ENCODE measurements at regions not wholly inside any gene's neighbourhood (a gene's known extent, or its start where the extent isn't known, plus 50 kb on each side); places are given as distances from the start of the nearest gene placed in this dataset.

DNA sequence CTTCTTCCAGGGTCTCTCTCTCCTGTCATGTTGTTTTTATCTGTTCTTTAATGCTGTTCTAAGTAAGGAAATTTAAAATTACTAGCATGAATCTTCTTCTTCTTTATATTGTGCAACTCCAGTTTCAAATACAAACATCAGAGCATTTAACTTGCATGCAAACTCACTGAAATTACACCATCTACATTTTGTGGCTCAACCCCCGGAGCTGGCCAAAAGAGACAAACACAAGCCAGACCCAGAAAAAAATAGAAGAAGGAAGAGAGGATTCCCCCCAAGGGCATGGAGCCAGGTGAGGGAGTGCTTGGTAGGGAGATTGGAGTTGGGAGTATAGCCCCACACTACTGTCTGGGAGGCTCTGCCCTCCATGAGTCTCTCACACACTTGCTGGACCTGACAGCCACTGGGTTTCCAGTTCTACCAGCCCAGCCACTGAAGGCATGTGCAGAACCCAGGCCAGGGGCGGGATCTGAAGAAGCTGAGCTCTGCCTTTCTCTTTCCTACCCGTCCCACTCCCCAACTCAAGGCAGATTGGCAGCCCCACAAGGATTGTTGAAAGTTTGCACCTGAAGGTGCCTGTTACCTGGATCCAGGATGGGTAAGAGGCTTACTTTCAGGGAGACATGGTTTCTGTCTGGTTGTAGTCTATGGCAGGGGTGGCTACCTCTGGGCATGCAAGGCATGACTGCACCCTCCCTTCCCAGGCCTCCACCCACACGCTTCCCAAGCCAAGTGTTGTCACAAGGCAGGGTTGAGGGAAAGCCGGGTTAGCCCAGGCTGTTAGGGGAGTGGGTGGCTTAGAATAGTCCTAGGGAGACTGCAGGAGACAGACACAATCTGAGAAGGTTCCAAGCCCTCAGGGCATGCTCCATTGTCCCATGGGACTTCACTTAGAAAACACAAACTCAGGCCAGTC is 297.2 kb downstream of the TGFB2 start:
- DNase-seq, result no peak

DNA sequence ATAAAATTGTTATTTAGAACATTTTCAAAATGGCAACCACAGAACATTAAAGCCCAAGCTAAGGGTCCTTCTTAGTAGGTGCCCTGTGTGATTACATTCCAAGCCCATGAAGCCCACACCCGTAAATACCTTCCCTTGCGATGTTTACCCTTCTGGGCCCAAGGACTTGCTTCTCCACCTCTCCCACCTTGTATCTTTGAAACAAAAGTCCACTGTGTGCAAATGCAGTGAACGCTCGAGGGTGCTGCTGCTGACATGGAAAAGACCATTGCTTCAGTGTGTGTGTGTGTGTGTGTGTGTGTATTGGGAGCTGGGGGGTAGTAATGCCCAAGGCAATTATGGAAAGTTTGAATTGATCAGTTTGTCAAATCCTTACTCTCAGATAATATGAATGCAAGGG is 298.1 kb downstream of the TGFB2 start:
- DNase-seq, result no peak

DNA sequence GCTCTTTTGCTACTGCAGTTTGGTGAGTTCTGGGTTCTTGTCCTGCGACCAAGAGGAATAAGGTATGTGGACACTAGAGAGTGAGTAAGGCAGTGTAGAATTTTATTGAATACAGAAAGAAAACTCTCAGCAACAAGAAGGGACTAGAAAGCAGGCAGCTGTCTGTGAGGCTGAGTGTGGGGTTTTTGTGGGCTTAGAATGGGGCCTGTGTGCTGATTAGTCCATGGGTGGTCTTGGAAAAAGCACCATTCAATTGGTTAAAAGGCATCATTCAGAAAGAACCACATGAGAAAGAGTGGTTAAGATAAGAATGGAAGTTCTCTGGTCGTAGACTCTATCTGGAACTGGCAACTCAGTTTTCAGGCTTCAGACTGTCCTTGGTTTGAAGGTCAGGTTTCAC is 298.8 kb downstream of the TGFB2 start:
- no peak for DNase-seq

DNA sequence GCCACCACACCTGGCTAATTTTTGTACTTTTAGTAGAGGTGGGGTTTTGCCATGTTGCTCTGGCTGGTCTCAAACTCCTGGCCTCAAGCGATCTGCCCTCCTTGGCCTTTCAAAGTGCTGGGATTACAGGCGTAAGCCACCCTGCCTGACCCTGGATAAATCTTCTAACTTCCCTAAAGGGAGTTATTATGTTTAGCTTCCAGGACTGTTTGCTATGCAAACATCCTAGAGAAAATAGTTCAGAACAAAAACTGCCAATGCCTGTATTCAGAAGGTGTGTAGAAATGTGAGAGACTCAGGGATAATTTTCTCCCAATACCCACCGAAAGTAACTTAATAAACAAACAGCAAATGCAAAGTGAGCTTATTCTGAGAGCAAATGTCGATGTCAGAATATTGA is 301.2 kb downstream of the TGFB2 start:
- no peak for DNase-seq

DNA sequence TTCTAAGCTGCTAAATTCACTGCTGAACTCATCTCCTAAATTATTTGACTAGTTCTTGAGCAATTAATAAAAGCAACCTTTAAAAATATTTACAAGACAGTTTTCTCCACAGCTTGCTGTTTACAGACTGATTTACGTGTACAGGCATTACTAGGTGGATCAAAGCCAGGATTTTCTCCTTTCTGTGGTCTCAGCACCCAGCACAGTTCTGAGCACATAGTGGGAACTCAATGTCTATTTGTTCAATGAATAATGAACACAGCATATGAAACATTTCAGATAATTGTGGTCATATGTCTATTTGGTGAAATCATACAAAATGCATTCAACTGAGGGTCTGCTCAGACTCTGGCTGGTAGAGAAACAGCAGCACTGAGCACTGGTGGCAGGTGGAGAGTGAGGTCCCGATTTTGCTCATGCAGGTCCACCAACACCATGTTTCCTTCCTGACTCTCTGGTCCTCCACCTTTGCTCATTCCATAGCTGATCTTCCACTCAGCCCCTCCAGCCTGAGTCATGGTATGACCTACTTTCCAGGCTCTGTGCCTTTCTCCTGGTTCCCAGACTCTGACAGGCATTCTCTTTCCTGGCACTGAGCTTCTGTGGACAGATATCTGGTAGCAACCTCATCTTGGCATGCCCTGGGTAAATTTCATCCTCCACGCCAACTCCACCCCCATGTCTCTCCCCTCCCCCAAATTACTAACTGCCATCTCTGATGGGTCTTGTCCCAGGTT is 311.3 kb downstream of the TGFB2 start:
- no peak for DNase-seq

DNA sequence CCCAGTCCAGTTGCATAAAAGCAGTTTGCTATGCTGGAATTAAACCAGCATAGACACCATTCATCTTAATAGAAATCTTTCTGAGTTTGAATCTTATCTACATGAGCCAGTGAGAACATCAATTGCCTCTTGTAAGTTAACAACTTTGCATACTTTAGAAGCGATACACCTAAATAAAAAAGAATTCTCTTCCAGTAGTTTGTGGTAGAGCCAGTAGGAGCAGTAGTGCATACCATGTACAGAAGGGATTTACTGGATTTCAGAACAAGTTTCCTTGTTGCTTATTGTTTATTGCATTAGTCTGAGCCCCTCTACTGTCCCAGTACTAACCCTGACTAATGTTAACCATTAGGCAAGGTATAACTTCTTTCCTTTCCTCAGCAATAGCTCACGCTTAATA is 313.1 kb downstream of the TGFB2 start:
- DNase-seq, result no peak

DNA sequence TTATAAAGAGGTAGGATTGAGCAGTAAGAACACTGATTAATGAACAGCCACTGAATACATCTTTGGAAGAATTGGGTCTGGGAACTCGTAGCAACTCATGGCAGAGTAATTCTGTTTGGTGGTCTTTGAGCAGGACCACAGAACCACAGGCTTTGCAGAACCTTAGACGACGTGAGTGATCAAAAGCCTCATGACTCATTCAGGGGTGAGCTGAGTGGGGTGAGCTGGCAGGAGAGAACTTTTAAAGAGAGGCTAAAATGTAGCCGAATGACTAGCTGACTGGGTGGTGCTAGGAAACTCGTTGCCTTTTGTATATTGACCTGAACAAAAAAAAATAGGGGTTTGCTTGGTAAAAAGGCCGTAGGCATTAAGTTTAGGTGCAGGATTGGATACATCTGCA is 313.8 kb downstream of the TGFB2 start:
- no peak for DNase-seq

DNA sequence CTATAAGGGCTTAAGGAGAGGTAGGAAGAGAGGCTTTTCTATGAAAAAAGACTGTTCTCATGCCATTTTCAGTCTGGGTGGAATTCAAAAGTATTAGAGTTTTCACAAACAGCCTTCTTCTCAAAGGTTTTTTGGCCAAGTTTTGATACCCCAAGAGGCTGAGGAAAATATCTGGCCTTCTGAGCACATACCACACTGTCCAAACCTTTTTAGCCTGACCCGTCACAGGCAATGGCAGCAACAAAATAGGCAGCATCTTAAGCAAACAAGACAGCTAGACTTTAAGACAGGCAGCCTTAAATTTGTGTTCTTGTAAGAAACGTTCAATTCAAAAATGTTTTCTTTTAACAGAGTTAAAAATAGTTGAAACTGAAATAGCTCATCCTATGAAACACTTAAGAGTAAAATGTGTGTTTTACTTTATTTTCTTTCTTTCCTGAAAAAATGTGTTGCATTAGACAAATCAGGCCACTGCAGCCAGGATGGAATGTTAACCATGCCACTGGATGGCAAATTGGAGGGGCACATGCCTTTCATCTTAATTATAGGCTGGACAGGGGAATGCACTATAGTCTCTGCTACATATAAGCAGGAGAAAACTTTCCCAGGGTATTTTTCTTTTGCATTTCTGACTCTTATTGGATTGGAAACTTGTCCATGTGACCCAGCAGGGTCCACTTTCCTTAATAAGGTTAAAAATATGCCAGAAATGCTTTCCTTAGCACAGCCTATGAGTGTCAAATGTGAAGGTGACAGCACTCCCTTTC is 315.0 kb downstream of the TGFB2 start:
- DNase-seq, result no peak

DNA sequence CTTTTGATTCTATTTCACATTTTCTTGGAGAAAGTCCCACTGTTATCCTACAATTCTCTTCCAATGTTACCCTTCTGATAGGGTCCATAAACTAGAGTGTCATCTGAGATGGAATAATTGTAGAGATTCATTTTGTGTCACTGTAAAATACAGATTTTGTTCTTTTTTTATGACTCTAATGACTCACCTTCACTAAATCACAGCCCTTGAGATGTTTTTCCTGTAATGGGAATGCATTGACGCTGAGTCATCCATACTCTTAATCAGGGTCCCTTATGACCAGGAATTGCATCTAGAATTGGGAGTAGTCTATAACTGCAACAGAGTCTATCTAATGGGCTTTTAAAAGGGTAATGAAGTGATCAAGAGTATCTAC is 315.5 kb downstream of the TGFB2 start:
- no peak for DNase-seq

DNA sequence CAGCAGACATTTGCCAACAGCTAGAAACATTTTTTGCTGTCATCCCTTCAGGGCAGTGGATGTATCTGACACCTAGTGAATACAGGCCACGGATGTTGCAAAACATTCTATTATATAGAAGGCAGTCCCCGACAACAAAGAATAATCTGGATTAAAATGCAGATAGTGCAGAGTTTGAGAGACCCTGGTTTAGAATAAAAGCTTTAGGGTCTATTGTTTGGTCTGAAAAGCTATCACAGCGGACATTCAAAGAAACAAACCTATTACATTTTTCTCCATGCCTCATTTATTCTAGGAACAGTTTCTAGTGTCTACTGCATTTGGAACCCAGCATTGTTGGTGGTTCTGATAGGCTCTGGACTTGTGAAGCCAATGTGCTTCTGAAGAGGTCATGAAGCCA is 316.3 kb downstream of the TGFB2 start:
- DNase-seq, result no peak

DNA sequence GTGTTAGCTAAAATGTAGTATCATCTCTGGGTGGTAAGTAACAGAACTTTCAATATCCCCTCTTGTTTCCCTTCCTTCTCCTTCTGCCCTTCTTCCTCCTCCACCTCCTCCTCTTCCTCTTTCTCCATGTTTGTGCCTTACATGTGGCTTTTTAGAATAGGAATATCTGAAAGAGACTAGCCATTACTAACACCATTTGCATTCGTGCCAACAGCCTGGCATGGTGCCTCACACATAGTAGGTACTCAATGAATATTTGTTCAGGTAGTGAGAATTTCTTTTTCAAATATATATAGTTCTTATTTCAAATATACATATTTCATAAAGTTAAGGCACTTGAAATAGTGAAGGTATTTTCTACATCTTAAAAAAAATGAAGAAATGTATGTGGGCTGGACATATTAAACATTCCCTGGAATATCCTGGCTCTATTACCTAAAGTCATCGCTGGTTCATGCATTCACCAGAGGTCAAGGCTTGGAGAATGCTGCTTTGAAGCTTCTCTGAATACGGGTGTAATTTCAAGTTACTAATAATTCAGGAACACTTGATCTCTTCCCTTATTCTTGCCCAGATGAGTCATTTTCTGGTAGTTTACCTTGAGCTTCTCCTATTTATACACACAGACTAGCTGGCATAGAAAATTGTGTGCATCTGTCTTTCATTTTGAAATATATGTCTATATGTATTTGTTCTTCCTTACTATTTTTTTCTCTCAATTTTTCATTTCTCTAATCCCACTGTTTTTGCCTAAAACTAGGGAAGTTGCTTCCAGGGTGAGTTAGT is 319.4 kb downstream of the TGFB2 start:
- peak; percentile 55 for DNase-seq

DNA sequence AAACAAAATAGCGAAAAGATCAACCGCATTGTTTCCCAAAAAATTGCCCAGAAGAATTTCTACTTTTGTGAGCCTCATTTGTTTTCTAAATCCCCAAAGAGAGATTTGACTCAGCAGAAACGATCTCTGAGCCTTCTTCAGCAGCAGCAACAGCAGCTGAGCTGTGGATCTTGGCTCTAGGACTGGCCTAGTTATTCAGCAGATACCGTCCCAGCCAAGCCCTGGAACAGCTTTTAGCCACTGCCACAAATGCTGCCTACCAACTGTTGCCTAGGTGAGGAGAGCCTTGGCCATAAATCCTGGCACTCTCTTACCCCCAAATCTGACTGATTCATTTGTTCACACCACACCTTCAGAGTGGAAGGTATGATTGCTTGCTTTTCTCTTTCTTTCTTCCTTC is 320.1 kb downstream of the TGFB2 start:
- peak; percentile 89 for DNase-seq

DNA sequence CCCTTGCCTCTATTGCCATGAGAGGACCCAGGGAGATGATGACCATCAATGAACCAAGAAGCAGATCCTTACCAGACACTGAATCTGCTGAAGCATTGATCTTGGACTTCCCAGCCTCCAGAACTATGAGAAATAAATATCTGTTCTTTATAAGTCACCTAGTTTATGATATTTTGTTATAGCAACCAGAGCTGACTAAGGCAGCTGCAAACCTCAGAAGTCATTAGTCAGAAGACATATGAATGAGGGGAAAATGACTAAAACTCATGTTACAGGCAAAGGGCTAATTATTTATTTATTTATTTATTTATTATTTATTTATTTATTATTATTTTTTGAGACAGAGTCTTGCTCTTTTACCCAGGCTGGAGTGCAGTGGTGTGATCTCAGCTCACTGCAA is 321.1 kb downstream of the TGFB2 start:
- DNase-seq, result no peak

DNA sequence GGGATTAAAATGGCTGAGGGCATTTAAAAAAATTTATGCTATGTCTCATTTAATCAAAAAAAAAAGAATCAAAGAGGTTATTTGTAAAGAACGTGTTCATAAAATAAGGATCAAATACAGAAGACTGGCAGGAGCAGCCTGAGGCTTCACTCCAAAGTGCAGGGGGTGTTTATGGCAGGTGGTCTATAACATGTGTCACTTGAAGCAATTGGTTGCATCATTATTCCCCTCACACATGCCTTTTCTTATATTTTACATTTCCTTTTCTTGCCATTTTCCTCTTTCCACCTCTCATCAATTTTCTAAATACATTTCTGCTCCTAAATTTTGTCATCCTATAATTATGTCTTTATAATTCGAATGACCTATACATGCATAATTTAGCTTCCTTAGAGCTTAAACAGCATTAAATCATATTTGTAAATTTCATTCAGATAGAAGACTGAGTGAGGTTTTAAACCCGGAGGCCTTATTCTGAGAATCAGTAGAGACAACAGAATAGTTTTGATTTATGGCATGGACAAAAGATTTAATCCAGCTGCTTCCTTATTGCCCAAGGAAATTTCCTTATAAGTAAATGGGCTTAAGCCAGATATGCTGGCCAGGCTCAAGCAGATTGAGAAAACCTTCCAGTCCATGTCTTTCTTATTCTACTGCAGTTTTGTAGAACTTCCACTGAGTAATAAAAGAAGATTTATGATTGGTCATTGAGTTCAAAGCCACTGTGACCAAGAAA is 322.8 kb downstream of the TGFB2 start:
- DNase-seq, result peak; percentile 46

DNA sequence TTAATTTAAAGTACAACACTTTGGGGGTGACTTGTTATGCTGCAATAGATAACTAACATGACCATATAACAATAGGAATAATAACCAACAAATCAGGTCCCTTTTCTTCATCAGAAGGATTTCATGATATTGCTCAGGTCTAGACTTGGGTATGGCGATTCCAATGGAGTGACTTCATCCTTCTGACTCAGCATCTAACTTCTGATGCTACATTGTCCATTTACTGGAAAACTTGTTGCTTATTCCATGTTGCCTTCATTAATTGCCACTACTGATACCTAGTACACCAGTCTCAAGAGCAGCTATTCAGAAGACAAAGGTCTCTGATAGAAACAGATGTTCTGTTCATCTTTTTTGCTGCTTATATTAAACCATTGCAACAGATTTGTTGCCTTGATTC is 324.3 kb downstream of the TGFB2 start:
- DNase-seq, result no peak

DNA sequence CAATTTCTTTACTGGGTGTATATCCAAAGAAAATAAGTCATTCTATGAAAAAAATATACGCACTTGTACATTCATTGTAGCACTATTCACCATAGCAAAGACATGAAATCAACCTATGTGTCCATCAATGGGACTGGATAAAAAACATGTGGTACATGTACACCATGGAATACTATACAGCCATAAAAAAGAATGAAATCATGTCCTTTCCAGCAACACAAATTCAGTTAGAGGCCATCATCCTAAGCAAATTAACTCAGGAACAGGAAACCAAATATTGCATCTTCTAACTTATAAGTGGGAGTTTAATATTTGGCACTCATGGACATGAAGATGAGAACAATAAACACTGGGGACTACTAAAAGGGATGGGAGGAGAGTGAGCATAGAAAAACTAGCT is 325.7 kb downstream of the TGFB2 start:
- no peak for DNase-seq

DNA sequence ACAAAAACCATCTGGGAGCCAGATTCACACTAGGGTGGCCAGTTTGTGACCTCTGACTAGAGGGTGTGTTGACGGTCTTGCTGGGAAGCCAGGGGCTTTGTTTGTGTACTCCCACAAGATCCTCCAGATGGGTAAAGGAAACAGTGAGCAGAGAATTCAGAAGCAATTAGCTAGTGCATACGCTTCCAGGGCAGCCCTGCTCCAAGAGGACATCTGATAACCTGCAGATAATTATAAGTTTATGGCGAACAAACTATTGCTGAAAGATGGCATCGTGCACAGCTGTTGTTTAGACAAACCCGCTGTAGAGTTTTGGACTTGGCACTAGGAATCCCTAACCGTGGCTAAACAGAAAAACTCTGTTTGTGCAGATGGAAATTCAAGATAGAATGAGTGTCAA is 326.4 kb downstream of the TGFB2 start:
- DNase-seq, result peak; percentile 95

DNA sequence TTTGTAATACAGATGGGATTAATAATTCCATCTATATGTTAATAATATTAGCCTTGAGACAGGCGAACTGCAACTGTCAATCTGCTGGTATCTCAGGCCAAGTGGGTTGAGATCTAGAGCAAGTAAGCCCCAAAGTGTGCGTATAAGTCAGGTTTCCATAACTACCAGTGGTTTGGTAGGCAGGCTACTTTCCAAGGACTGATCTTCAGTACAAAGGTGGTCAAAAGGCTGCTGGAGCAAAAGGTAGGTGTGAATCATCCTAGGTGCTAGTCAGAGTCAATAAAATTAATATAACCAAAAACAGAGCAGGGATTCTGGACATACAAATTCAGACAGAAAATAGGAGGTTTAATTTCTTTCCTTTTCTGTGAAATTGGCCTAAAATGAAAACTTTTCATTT is 328.0 kb downstream of the TGFB2 start:
- no peak for DNase-seq

DNA sequence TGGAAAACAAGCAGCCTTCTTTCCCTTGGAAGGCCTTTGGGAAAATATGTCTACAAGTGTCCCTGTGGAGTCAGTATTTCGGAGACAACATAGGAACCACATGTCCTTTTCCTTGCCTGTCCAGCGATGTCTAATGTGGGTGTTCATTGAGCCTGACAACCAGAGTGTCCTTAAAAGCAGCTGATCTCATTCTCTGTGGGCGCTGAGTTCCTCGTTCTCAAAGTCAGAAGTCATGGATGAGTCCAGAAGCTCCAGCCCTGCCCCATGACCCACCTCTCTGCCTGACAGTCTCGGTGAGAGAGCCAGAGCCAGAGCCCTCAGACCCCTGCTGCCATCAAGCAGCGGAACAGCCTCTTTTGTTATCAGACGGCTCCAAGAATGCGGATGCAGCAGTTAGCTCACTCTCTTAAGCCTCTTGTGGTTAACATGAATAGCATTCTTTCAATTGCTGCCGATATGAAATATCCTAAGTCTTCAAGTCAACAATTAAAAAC is 329.2 kb downstream of the TGFB2 start:
- DNase-seq, result peak; percentile 56

DNA sequence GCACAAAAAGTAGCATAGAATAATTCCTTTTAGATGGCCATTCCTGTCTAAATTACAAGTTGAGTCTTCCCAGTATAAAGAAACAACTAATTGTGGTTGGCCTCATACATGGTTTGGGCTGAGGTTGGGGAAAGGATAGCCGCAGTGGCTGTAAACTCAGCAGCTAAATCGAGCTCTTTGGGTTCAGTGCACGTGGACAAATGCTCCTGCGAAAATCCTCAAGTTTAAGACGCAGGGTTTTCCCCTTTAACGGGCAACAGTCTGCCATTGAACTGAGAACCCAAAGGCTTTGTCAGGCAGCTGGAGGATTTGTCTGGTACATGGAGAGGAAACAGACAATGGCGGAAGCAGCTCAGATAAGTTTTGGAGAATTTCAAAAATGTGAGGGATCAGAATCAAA is 331.9 kb downstream of the TGFB2 start:
- DNase-seq, result no peak

DNA sequence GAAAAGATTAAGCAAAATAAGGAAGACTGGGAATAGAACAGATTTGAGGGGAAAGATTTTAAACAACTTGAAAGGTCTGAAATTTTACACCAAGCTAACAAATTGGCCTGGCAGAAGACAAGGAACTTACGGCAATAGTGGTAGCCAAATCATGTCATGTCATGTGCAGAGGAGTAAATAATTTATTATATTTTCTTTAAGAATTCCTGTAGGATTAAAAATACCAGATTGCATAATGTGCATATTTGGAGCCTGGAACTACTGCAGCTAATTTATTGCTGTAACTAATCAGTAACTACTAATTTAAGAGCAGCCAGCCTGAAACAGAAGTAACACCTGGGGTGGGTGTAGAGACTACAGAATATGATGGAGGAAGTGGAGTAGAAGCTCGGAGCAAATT is 334.3 kb downstream of the TGFB2 start:
- no peak for DNase-seq

Measured in tongue (tissue), 1 donor.